ENCODE measurements at regions not wholly inside any gene's neighbourhood (a gene's known extent, or its start where the extent isn't known, plus 50 kb on each side); places are given as distances from the start of the nearest gene placed in this dataset.

GRCh38 chr13:37187621-37188020 is 82.2 kb upstream of the CSNK1A1L start:
- ChIA-PET CTCF (interaction anchor here (0.6 to 0.7 kb wide), 3 partner anchors 23 to 203 kb away, joined by 3 read pairs; no protein-coding TSS in a partner anchor), POLR2A (interaction anchor here (0.6 kb wide), 1 partner anchor 407 kb away, joined by 3 read pairs; no protein-coding TSS in a partner anchor)
- Mint-ChIP-seq H3K9me3 (ENCODE audit: unreplicated experiment) (peaks cover 30% of the 10 kb centered on the region), H3K27me3 (ENCODE audit: insufficient read depth, unreplicated experiment) (no peaks in the 10 kb centered on the region), H3K4me3 (ENCODE audit: unreplicated experiment) (no peak overlapping the region), H3K36me3 (ENCODE audit: insufficient read depth, unreplicated experiment) (no peaks in the 10 kb centered on the region), H3K27ac (ENCODE audit: low read depth, unreplicated experiment) (no peak overlapping the region), H3K4me1 (ENCODE audit: insufficient read depth, unreplicated experiment) (peaks cover 3% of the 10 kb centered on the region)
- no peak for DNase-seq (ENCODE audit: unreplicated experiment)
- no peak for TF ChIP-seq CTCF (IDR thresholded peaks at IDR 0.05; ENCODE audit: unreplicated experiment)
- intact Hi-C loops (cut with micrococcal nuclease) = no loop called here
- BruUV-seq (replicated peaks) = no TSS peak

GRCh38 chr13:37187105-37187504 is 81.6 kb upstream of the CSNK1A1L start:
- TF ChIP-seq CTCF (IDR thresholded peaks at IDR 0.05; ENCODE audit: unreplicated experiment) = no peak
- Mint-ChIP-seq H3K4me3 (ENCODE audit: unreplicated experiment) (no peak overlapping the region), H3K36me3 (ENCODE audit: insufficient read depth, unreplicated experiment) (no peaks in the 10 kb centered on the region), H3K4me1 (ENCODE audit: insufficient read depth, unreplicated experiment) (no peaks in the 10 kb centered on the region), H3K27me3 (ENCODE audit: insufficient read depth, unreplicated experiment) (no peaks in the 10 kb centered on the region), H3K27ac (ENCODE audit: low read depth, unreplicated experiment) (no peak overlapping the region), H3K9me3 (ENCODE audit: unreplicated experiment) (peaks cover 30% of the 10 kb centered on the region)
- ChIA-PET CTCF (no interaction called here), POLR2A (no interaction called here)
- intact Hi-C loops (cut with micrococcal nuclease) = no loop called here
- BruUV-seq (replicated peaks) = no TSS peak
- peak; percentile 28 for DNase-seq (ENCODE audit: unreplicated experiment)

- H3K36me3 Mint-ChIP-seq (ENCODE audit: insufficient read depth, unreplicated experiment) = no peaks in the 10 kb centered on the region
- H3K27me3 Mint-ChIP-seq (ENCODE audit: insufficient read depth, unreplicated experiment) = no peaks in the 10 kb centered on the region
- no peak for TF ChIP-seq CTCF (IDR thresholded peaks at IDR 0.05; ENCODE audit: unreplicated experiment)
- H3K4me3 Mint-ChIP-seq (ENCODE audit: unreplicated experiment) = no peak overlapping the region
- ChIA-PET POLR2A (no interaction called here), CTCF (interaction anchor here (0.6 to 0.9 kb wide), 2 partner anchors 32 to 257 kb away, joined by 3 to 5 read pairs; no protein-coding TSS in a partner anchor)
- H3K4me1 Mint-ChIP-seq (ENCODE audit: insufficient read depth, unreplicated experiment) = peaks cover 6% of the 10 kb centered on the region
- peaks cover 22% of the 10 kb centered on the region for H3K9me3 Mint-ChIP-seq (ENCODE audit: unreplicated experiment)
- intact Hi-C loops (cut with micrococcal nuclease) = no loop called here
- BruUV-seq (replicated peaks) = no TSS peak
- no peak for DNase-seq (ENCODE audit: unreplicated experiment)
- no peak overlapping the region for H3K27ac Mint-ChIP-seq (ENCODE audit: low read depth, unreplicated experiment)
These were observed 76.2 kb upstream of the CSNK1A1L start for GRCh38 chr13:37181620-37182019.

GRCh38 chr13:37179645-37180044 is 74.2 kb upstream of the CSNK1A1L start:
- TF ChIP-seq CTCF (IDR thresholded peaks at IDR 0.05; ENCODE audit: unreplicated experiment) = no peak
- Mint-ChIP-seq H3K27me3 (ENCODE audit: insufficient read depth, unreplicated experiment) (no peaks in the 10 kb centered on the region), H3K36me3 (ENCODE audit: insufficient read depth, unreplicated experiment) (no peaks in the 10 kb centered on the region), H3K27ac (ENCODE audit: low read depth, unreplicated experiment) (no peak overlapping the region), H3K9me3 (ENCODE audit: unreplicated experiment) (peaks cover 11% of the 10 kb centered on the region), H3K4me3 (ENCODE audit: unreplicated experiment) (no peak overlapping the region), H3K4me1 (ENCODE audit: insufficient read depth, unreplicated experiment) (peaks cover 15% of the 10 kb centered on the region)
- BruUV-seq (replicated peaks) = no TSS peak
- POLR2A ChIA-PET = no interaction called here
- DNase-seq (ENCODE audit: unreplicated experiment) = no peak
- CTCF ChIA-PET = no interaction called here
- intact Hi-C loops (cut with micrococcal nuclease) = no loop called here

Measured in MCF 10A (cell line).